ENCODE measurements at regions not wholly inside any gene's neighbourhood (a gene's known extent, or its start where the extent isn't known, plus 50 kb on each side); places are given as distances from the start of the nearest gene placed in this dataset.

DNA sequence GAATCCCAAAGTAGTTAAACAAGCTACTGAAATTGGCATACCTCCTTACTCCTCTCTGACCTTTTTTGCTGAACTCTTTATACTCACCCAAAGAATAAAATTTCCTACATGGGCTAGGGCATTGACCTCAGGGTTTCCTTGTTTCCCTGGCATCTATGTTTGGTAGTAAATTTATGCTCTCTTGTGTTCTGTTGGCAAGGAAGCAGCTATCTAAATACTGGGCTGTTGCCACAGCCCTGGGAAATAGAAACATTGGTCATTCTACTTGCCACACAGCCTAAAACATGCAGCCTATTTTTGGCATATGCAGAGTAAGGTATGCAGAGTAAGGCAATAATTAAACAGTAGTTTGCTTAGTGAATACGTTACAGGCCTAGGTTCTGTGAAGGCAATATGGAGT is 351.4 kb downstream of the HLX start:
- Histone ChIP-seq H3K27ac (ENCODE audit: control insufficient read depth, insufficient read depth) (no peak overlapping the region), H4K20me1 (ENCODE audit: control insufficient read depth, insufficient read depth) (no peaks in the 10 kb centered on the region), H3K9me3 (replicated peaks; ENCODE audit: control insufficient read depth, insufficient read depth, low read length) (no peaks in the 10 kb centered on the region), H3K4me1 (ENCODE audit: control insufficient read depth, insufficient read depth, low read length) (no peaks in the 10 kb centered on the region), H3K9ac (ENCODE audit: control insufficient read depth, insufficient read depth, low read length) (no peak overlapping the region), H3K36me3 (ENCODE audit: control insufficient read depth in 2 of 2, insufficient read depth in 2 of 2, low read length in 1 of 2) (no peaks in the 10 kb centered on the region), H2AFZ (ENCODE audit: control insufficient read depth, low read depth, low read length) (no peak overlapping the region), H3K4me2 (ENCODE audit: control insufficient read depth, insufficient read depth) (no peak overlapping the region), H3K4me3 (no peak overlapping the region), H3K27me3 (replicated peaks in 1 of 2; ENCODE audit: control insufficient read depth in 2 of 2, insufficient read depth in 2 of 2, low read length in 1 of 2) (no peaks in the 10 kb centered on the region), H3K79me2 (ENCODE audit: control insufficient read depth, insufficient read depth, low read length) (no peaks in the 10 kb centered on the region)
- in situ Hi-C loops (cut with MboI), result no loop called here
- ChIA-PET POLR2A (no interaction called here), SMC1A (ENCODE audit: uncharacterized antibody, unreplicated experiment) (interaction anchor here (0.7 to 1.2 kb wide), 4 partner anchors 27 to 143 kb away, joined by 3 to 4 read pairs (median 4); no protein-coding TSS in a partner anchor), RAD21 (ENCODE audit: unreplicated experiment) (no interaction called here), CTCF (interaction anchor here (1.0 to 1.3 kb wide), 2 partner anchors 27 to 33 kb away, joined by 4 to 5 read pairs; no protein-coding TSS in a partner anchor)
- no peak for ATAC-seq
- no TSS peak for BruUV-seq (replicated peaks)
- 0% methylated on average over 1 of the region's 1 CpG for WGBS (ENCODE audit: insufficient coverage, insufficient replicate concordance, low lambda C conversion rate, missing lambda C conversion rate)
- no peak for DNase-seq (ENCODE audit: low read depth, low spot score)
- intact Hi-C loops (cut with micrococcal nuclease; ENCODE audit: unreplicated experiment), result no loop called here
- FAIRE-seq, result no peak
- TF ChIP-seq NRF1 (conservative IDR thresholded peaks at IDR 0.05; ENCODE audit: low read depth, low read length) (no peak), NFIC (IDR thresholded peaks at IDR 0.05; ENCODE audit: low read depth, low read length) (no peak), JUND (IDR thresholded peaks at IDR 0.05; ENCODE audit: low read depth, low read length) (no peak), BACH1 (IDR thresholded peaks at IDR 0.05; ENCODE audit: borderline replicate concordance) (no peak), MXI1 (IDR thresholded peaks at IDR 0.05; ENCODE audit: low read depth, low read length) (no peak), NFXL1 (IDR thresholded peaks at IDR 0.05; ENCODE audit: borderline replicate concordance) (no peak), ZNF24 (IDR thresholded peaks at IDR 0.05) (no peak), GATAD2B (conservative IDR thresholded peaks at IDR 0.05; ENCODE audit: low read depth) (no peak), ESRRA (IDR thresholded peaks at IDR 0.05; ENCODE audit: low read length) (no peak), SIN3A (IDR thresholded peaks at IDR 0.05; ENCODE audit: low read depth, low read length) (no peak), FOXK2 (IDR thresholded peaks at IDR 0.05) (no peak), HCFC1 (IDR thresholded peaks at IDR 0.05; ENCODE audit: low read length) (no peak), ZBED1 (IDR thresholded peaks at IDR 0.05; ENCODE audit: borderline replicate concordance) (no peak)
- TF ChIP-seq, protein P1, sequence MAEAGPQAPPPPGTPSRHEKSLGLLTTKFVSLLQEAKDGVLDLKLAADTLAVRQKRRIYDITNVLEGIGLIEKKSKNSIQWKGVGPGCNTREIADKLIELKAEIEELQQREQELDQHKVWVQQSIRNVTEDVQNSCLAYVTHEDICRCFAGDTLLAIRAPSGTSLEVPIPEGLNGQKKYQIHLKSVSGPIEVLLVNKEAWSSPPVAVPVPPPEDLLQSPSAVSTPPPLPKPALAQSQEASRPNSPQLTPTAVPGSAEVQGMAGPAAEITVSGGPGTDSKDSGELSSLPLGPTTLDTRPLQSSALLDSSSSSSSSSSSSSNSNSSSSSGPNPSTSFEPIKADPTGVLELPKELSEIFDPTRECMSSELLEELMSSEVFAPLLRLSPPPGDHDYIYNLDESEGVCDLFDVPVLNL (IDR thresholded peaks at IDR 0.05; ENCODE audit: low read depth, low read length), result no peak
- TF ChIP-seq, protein P2, sequence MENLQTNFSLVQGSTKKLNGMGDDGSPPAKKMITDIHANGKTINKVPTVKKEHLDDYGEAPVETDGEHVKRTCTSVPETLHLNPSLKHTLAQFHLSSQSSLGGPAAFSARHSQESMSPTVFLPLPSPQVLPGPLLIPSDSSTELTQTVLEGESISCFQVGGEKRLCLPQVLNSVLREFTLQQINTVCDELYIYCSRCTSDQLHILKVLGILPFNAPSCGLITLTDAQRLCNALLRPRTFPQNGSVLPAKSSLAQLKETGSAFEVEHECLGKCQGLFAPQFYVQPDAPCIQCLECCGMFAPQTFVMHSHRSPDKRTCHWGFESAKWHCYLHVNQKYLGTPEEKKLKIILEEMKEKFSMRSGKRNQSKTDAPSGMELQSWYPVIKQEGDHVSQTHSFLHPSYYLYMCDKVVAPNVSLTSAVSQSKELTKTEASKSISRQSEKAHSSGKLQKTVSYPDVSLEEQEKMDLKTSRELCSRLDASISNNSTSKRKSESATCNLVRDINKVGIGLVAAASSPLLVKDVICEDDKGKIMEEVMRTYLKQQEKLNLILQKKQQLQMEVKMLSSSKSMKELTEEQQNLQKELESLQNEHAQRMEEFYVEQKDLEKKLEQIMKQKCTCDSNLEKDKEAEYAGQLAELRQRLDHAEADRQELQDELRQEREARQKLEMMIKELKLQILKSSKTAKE (IDR thresholded peaks at IDR 0.05; ENCODE audit: low read depth, poor library complexity, severe bottlenecking), result no peak
- TF ChIP-seq, protein P3, sequence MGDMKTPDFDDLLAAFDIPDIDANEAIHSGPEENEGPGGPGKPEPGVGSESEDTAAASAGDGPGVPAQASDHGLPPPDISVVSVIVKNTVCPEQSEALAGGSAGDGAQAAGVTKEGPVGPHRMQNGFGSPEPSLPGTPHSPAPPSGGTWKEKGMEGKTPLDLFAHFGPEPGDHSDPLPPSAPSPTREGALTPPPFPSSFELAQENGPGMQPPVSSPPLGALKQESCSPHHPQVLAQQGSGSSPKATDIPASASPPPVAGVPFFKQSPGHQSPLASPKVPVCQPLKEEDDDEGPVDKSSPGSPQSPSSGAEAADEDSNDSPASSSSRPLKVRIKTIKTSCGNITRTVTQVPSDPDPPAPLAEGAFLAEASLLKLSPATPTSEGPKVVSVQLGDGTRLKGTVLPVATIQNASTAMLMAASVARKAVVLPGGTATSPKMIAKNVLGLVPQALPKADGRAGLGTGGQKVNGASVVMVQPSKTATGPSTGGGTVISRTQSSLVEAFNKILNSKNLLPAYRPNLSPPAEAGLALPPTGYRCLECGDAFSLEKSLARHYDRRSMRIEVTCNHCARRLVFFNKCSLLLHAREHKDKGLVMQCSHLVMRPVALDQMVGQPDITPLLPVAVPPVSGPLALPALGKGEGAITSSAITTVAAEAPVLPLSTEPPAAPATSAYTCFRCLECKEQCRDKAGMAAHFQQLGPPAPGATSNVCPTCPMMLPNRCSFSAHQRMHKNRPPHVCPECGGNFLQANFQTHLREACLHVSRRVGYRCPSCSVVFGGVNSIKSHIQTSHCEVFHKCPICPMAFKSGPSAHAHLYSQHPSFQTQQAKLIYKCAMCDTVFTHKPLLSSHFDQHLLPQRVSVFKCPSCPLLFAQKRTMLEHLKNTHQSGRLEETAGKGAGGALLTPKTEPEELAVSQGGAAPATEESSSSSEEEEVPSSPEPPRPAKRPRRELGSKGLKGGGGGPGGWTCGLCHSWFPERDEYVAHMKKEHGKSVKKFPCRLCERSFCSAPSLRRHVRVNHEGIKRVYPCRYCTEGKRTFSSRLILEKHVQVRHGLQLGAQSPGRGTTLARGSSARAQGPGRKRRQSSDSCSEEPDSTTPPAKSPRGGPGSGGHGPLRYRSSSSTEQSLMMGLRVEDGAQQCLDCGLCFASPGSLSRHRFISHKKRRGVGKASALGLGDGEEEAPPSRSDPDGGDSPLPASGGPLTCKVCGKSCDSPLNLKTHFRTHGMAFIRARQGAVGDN (IDR thresholded peaks at IDR 0.05), result no peak
- TF ChIP-seq, protein P4, sequence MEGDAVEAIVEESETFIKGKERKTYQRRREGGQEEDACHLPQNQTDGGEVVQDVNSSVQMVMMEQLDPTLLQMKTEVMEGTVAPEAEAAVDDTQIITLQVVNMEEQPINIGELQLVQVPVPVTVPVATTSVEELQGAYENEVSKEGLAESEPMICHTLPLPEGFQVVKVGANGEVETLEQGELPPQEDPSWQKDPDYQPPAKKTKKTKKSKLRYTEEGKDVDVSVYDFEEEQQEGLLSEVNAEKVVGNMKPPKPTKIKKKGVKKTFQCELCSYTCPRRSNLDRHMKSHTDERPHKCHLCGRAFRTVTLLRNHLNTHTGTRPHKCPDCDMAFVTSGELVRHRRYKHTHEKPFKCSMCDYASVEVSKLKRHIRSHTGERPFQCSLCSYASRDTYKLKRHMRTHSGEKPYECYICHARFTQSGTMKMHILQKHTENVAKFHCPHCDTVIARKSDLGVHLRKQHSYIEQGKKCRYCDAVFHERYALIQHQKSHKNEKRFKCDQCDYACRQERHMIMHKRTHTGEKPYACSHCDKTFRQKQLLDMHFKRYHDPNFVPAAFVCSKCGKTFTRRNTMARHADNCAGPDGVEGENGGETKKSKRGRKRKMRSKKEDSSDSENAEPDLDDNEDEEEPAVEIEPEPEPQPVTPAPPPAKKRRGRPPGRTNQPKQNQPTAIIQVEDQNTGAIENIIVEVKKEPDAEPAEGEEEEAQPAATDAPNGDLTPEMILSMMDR (IDR thresholded peaks at IDR 0.05 in 2 of 3, conservative IDR thresholded peaks at IDR 0.05 in 1 of 3; ENCODE audit: control insufficient read depth in 2 of 3, extremely low read depth in 1 of 3, insufficient read depth in 1 of 3, low read depth in 3 of 3, low read length in 3 of 3), result no peak
